ENCODE measurements at regions not wholly inside any gene's neighbourhood (a gene's known extent, or its start where the extent isn't known, plus 50 kb on each side); places are given as distances from the start of the nearest gene placed in this dataset.

DNA sequence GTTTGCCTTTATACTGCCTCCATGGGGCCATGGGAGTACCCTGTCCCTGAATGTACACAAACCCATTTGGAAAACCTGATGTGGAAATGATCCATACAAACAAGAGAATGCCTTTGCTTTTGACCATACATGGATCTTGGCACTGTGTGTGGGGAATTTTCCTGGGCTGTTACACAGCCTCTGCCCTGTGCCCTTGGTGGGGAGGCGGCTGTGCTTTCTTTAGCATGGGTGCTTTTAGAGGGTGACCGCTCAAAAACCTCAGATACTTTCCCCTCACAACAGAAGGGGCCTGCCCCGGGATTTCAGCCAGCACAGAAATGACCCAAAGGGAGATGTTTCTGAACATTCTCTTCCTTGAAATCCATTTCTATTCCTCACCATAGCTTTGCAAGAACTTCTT, 194.8 kb downstream of the LMO4 start:
- TF ChIP-seq POLR2A (IDR thresholded peaks at IDR 0.05) = no peak
- no peak for TF ChIP-seq CTCF (IDR thresholded peaks at IDR 0.05)
- TF ChIP-seq EP300 (IDR thresholded peaks at IDR 0.05) = no peak
- no peak for TF ChIP-seq POLR2AphosphoS5 (IDR thresholded peaks at IDR 0.05)
